ENCODE measurements at regions not wholly inside any gene's neighbourhood (a gene's known extent, or its start where the extent isn't known, plus 50 kb on each side); places are given as distances from the start of the nearest gene placed in this dataset.

DNA sequence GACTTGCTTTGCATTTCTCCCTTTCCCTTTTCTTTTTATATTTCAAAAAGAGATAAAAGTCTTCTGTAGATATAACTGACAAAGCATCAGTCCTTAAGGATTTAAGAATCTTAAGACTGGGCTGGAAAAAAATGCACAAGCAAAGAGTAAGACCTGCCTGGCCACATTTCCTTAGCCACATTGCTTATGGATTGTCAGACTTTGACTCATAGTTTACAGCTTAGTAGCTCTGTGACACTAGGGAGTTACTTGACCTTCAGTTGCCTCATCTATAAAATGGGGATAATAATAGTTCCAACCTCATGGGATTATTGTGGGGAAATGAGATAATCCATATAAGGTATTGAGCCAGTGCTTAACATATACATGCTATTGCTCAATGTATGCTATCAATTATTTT, 66.4 kb upstream of the STK38L start:
- no peak for TF ChIP-seq EZH2phosphoT487 (IDR thresholded peaks at IDR 0.05; ENCODE audit: unreplicated experiment)
- TF ChIP-seq, protein P1, sequence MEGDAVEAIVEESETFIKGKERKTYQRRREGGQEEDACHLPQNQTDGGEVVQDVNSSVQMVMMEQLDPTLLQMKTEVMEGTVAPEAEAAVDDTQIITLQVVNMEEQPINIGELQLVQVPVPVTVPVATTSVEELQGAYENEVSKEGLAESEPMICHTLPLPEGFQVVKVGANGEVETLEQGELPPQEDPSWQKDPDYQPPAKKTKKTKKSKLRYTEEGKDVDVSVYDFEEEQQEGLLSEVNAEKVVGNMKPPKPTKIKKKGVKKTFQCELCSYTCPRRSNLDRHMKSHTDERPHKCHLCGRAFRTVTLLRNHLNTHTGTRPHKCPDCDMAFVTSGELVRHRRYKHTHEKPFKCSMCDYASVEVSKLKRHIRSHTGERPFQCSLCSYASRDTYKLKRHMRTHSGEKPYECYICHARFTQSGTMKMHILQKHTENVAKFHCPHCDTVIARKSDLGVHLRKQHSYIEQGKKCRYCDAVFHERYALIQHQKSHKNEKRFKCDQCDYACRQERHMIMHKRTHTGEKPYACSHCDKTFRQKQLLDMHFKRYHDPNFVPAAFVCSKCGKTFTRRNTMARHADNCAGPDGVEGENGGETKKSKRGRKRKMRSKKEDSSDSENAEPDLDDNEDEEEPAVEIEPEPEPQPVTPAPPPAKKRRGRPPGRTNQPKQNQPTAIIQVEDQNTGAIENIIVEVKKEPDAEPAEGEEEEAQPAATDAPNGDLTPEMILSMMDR (conservative IDR thresholded peaks at IDR 0.05; ENCODE audit: low read depth in 2 of 2): no peak
- no peak for TF ChIP-seq POLR2AphosphoS5 (IDR thresholded peaks at IDR 0.05; ENCODE audit: low read depth)
- no peak for TF ChIP-seq CREB1 (CRISPR knock-in tag; IDR thresholded peaks at IDR 0.05; ENCODE audit: low read depth)
- no peak for TF ChIP-seq EZH2 (IDR thresholded peaks at IDR 0.05; ENCODE audit: low read depth, unreplicated experiment)
- TF ChIP-seq REST (IDR thresholded peaks at IDR 0.05; ENCODE audit: unreplicated experiment): no peak
- no peak for TF ChIP-seq ZNF462 (CRISPR knock-in tag; IDR thresholded peaks at IDR 0.05)
- TF ChIP-seq JUNB (IDR thresholded peaks at IDR 0.05; ENCODE audit: unreplicated experiment): no peak
- TF ChIP-seq ETS1 (IDR thresholded peaks at IDR 0.05): no peak
- TF ChIP-seq STAT1 (IDR thresholded peaks at IDR 0.05; ENCODE audit: unreplicated experiment): no peak
- TF ChIP-seq ZNF331 (CRISPR knock-in tag; IDR thresholded peaks at IDR 0.05; ENCODE audit: low read depth): no peak
- no peak for TF ChIP-seq NANOG (IDR thresholded peaks at IDR 0.05; ENCODE audit: borderline replicate concordance)
